Stimulated activated CD8-positive, alpha-beta memory T cell treated with anti-CD3 and anti-CD28 coated beads, Interleukin-7, amount 100 ng/mL, for 24 hours (primary cell): ENCODE measurements at regions not wholly inside any gene's neighbourhood (a gene's known extent, or its start where the extent isn't known, plus 50 kb on each side); places are given as distances from the start of the nearest gene placed in this dataset.

ENCODE experiments used
- DNase-seq: peaks from one replicate; pipeline ENCODE4 v3.0.0-alpha.2; 2020; ENCODE audit warnings: low read depth

DNA sequence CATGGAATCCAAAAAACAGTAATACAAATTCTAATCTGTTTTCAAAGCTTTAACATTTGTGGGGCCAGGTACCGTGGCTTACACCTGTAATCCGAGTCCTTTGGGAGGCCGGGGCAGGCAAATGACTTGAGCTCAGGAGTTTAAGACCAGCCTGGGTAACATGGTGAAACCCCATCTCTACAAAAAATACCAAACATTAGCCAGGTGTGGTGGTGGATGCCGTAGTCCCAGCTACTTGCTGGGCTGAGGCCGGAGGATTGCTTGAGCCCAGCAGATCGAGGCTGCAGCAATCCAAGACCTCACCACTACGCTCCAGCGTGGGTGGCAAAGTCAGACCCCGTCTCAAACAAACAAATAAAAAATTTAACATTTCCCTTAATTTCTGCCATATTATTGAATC, 74.3 kb upstream of the SALL3 start:
- no peak for DNase-seq

- no peak for DNase-seq
These were observed 73.6 kb upstream of the SALL3 start for GRCh38 chr18:78906066-78906465.

- DNase-seq = no peak
These were observed 71.0 kb upstream of the SALL3 start for GRCh38 chr18:78908462-78909260.

DNA sequence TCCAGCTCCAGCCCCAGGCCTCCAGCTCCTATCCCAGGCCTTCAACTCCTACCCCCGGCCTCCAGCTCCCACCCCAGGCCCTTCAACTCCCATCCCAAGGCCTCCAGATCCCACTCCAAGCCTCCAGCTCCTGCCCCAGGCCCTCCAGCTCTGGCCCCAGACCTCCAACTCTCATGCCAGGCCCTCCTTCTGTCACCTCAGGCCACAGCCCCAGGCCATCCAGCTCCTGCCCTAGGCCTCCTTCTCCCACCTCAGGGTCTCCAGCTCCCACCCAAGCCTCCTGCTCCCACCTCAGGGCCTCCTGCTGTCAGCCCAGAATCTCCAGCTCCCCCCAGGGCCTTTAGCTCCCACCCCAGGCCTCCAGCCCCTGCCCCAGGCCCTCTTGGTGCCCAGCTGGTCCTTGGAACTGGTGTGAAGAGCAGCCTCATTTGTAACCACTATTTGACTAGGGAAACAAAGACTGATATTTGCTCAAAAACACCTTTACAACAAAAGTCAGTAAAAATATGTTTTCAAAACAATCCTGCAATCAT, 67.8 kb upstream of the SALL3 start:
- no peak for DNase-seq

GRCh38 chr18:78912336-78912735, 67.3 kb upstream of the SALL3 start:
- no peak for DNase-seq

DNA sequence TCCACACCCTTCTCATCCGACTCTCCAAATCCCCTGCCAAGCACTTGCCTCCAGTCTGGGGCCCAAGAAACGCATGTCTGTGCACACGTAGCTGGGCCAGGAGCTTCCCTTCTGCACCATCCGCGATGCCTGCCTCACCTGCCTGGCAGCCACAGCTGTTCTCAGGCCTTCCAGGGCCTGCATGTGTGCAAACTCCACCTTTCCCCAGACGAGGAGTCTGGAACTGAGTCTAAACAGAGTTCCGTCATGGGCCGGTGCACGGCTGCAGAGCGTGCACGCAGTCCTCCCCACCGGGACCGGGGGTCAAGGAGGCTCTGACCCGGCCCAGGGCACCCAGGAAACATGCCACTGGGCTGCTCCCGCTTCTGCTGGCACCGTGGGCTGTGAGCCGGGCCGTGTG, 66.8 kb upstream of the SALL3 start:
- no peak for DNase-seq

DNA sequence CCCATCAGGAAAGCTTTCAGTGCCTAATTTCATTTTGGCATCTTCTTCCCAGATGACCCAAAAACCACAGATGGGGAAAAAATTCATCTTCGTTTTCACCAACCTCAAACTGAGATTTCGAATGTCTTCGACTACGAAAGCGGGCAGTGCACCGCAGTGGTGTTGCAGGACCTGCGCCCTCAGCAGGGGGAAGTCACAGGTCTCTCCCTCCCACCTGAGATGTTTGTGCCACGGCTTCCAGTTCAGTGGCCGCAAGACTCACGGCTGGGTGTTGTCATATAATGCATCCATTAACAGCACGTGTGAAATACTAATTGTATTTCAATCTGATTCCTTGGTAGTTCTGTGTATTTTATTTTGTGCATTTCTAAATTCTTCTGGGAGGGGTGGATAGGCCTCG, 66.2 kb upstream of the SALL3 start:
- no peak for DNase-seq

GRCh38 chr18:78913830-78914231, 65.8 kb upstream of the SALL3 start:
- DNase-seq = no peak

GRCh38 chr18:78914249-78914935, 65.2 kb upstream of the SALL3 start:
- DNase-seq = no peak

- DNase-seq = no peak
These were observed 64.1 kb upstream of the SALL3 start for GRCh38 chr18:78915446-78916008.

GRCh38 chr18:78918707-78919106, 60.9 kb upstream of the SALL3 start:
- DNase-seq = no peak

- DNase-seq = no peak
These were observed 59.7 kb upstream of the SALL3 start for GRCh38 chr18:78919956-78920355.

GRCh38 chr18:78920456-78921138, 59.0 kb upstream of the SALL3 start:
- no peak for DNase-seq

GRCh38 chr18:78922856-78923255, 56.8 kb upstream of the SALL3 start:
- DNase-seq = no peak

- DNase-seq = no peak
These were observed 55.3 kb upstream of the SALL3 start for GRCh38 chr18:78924301-78924700.

GRCh38 chr18:78924786-78925540, 54.7 kb upstream of the SALL3 start:
- no peak for DNase-seq

- DNase-seq = no peak
These were observed 53.9 kb upstream of the SALL3 start for GRCh38 chr18:78925557-78926242.

DNA sequence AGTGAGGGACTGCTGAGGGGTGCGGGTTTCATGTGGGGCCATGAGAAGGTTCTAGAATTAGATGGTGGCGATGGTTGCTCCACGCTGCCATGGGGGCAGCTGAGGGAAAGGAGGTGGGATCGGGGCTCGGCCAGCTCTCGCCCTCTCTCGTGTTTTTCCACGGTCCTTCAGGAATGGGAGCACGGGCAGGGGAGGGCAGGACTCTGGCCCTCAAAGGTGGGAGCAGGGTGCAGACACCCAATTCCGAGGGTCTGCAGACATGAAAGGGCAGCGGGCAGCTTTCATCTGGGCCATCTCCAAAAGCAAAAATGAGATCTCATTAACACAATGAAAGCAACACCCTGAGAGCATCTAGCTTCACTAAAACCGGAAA, 53.4 kb upstream of the SALL3 start:
- DNase-seq = no peak

DNA sequence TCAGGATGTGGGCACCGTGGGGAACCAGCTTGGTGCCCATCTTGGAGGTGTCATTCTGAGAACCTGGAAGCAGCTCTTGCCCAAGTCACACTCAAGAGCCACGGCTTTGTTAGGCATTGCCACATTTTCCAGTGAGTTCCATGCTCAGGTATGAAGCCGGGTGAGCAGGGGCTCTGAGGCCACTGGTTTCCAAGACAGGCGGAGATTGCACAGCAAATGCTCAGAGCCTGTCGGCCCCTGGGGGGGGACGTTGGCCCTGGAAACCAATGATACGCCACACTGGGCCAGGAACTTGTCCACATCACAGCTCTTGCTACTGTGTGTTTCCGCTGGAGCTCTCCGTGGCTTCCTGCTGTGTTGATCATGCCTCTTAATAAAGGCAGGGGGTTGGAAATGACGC, 52.5 kb upstream of the SALL3 start:
- DNase-seq = no peak

- DNase-seq = no peak
These were observed 52.0 kb upstream of the SALL3 start for GRCh38 chr18:78927616-78928015.

- no peak for DNase-seq
These were observed 51.5 kb upstream of the SALL3 start for GRCh38 chr18:78928076-78928475.
